ENCODE measurements at regions not wholly inside any gene's neighbourhood (a gene's known extent, or its start where the extent isn't known, plus 50 kb on each side); places are given as distances from the start of the nearest gene placed in this dataset.

GRCh38 chr3:31482493-31483200 lies 50.1 kb upstream of the STT3B start:
- Histone ChIP-seq H3K9ac (no peak overlapping the region), H3K4me2 (no peak overlapping the region)

More at GRCh38 chr3:31482493-31483200, 50.1 kb upstream of the STT3B start:
- Histone ChIP-seq H3K36me3 (ENCODE audit: insufficient read depth) (no peaks in the 10 kb centered on the region), H3K4me3 (IDR thresholded peaks at IDR 0.05; ENCODE audit: insufficient read depth, low read depth, low read length) (no peak overlapping the region), H3K27me3 (ENCODE audit: insufficient read depth, low read depth) (no peaks in the 10 kb centered on the region), H3K4me1 (ENCODE audit: low read depth, poor library complexity, severe bottlenecking) (no peaks in the 10 kb centered on the region), H4K20me1 (ENCODE audit: insufficient read depth) (no peaks in the 10 kb centered on the region), H2AFZ (ENCODE audit: low read depth) (no peak overlapping the region), H3K27ac (no peak overlapping the region), H3K79me2 (ENCODE audit: insufficient read depth, low read depth) (no peaks in the 10 kb centered on the region)
- TF ChIP-seq, protein P1, sequence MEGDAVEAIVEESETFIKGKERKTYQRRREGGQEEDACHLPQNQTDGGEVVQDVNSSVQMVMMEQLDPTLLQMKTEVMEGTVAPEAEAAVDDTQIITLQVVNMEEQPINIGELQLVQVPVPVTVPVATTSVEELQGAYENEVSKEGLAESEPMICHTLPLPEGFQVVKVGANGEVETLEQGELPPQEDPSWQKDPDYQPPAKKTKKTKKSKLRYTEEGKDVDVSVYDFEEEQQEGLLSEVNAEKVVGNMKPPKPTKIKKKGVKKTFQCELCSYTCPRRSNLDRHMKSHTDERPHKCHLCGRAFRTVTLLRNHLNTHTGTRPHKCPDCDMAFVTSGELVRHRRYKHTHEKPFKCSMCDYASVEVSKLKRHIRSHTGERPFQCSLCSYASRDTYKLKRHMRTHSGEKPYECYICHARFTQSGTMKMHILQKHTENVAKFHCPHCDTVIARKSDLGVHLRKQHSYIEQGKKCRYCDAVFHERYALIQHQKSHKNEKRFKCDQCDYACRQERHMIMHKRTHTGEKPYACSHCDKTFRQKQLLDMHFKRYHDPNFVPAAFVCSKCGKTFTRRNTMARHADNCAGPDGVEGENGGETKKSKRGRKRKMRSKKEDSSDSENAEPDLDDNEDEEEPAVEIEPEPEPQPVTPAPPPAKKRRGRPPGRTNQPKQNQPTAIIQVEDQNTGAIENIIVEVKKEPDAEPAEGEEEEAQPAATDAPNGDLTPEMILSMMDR (conservative IDR thresholded peaks at IDR 0.05; ENCODE audit: low read depth, low read length): no peak
